GM12878 (cell line): ENCODE measurements at regions not wholly inside any gene's neighbourhood (a gene's known extent, or its start where the extent isn't known, plus 50 kb on each side); places are given as distances from the start of the nearest gene placed in this dataset.

Source experiments
- ATAC-seq: fragments of 200-7000 bp; cut with Tn5 transposase; 3 replicates; pipeline ENCODE4 v1.9.1; 2020; ENCODE audit warnings: mild to moderate bottlenecking, moderate library complexity
- BruUV-seq: library from RNA; stranded (reverse); fragments of 400-500 nt; replicated peaks from 2 replicates; lab custom pipeline; 2021; lab: Mats Ljungman, UMichigan
- CTCF ChIA-PET: fragments of 300-600 bp; sonication (Branson Sonifier 250); formaldehyde crosslinking; extraction: SDS; loops from one replicate; lab custom pipeline; 2021; ENCODE audit warnings: inconsistent platforms; lab: Yijun Ruan, JAX
- POLR2A ChIA-PET: fragments of 350-600 bp; formaldehyde crosslinking; extraction: SDS; loops from one replicate; lab custom pipeline; 2021; ENCODE audit warnings: inconsistent platforms; lab: Charles Lee
- RAD21 ChIA-PET: fragments of 300-600 bp; sonication (Branson Sonifier 250); formaldehyde crosslinking; loops from one replicate; lab custom pipeline; 2023; ENCODE audit warnings: antibody characterized with exemption; ENCODE audit not compliant: unreplicated experiment; lab: Charles Lee
- SMC1A ChIA-PET: fragments of 300-600 bp; sonication (Branson Sonifier 250); formaldehyde crosslinking; loops from one replicate; lab custom pipeline; 2023; ENCODE audit not compliant: unreplicated experiment, uncharacterized antibody; lab: Charles Lee
- DNase-seq: peaks from one replicate; pipeline ENCODE4 v3.0.0-alpha.2; 2011; ENCODE audit warnings: low read depth, low spot score
- FAIRE-seq: peaks from 3 replicates; lab custom pipeline; 2011; peaks lifted over from hg19 to GRCh38; lab: Jason Lieb, UNC
- H2AFZ ChIP-seq: 2 replicates; pipeline ENCODE4 v1.6.0; 2011; ENCODE audit warnings: low read depth, low read length, control low read depth; ENCODE audit not compliant: control insufficient read depth
- H3K27ac ChIP-seq: 2 replicates; pipeline ENCODE4 v1.5.1; 2011; ENCODE audit warnings: control low read depth; ENCODE audit not compliant: control insufficient read depth, insufficient read depth
- H3K27me3 ChIP-seq, 2 experiments: replicated peaks in 1 of 2; 2 replicates each; pipeline versions ENCODE4 v1.6.0 to v1.6.1; 2011; ENCODE audit warnings: low read length in 1 of 2; ENCODE audit not compliant: control insufficient read depth in 2 of 2, insufficient read depth in 2 of 2
- H3K36me3 ChIP-seq, 2 experiments: 2 replicates each; pipeline ENCODE4 v1.5.1; 2011; ENCODE audit warnings: low read length in 1 of 2; ENCODE audit not compliant: control insufficient read depth in 2 of 2, insufficient read depth in 2 of 2
- H3K4me1 ChIP-seq: 2 replicates; pipeline ENCODE4 v1.6.1; 2011; ENCODE audit warnings: mild to moderate bottlenecking, low read length, moderate library complexity, mixed read lengths; ENCODE audit not compliant: control insufficient read depth, insufficient read depth
- H3K4me2 ChIP-seq: 2 replicates; pipeline ENCODE4 v1.6.0; 2011; ENCODE audit warnings: control low read depth; ENCODE audit not compliant: control insufficient read depth, insufficient read depth
- H3K4me3 ChIP-seq: fragments of 200-600 bp; sonication (generic); 2 replicates; pipeline ENCODE4 v1.5.1; 2016
- H3K79me2 ChIP-seq: 2 replicates; pipeline ENCODE4 v1.6.0; 2011; ENCODE audit warnings: low read length; ENCODE audit not compliant: control insufficient read depth, insufficient read depth
- H3K9ac ChIP-seq: 2 replicates; pipeline ENCODE4 v1.8.0; 2011; ENCODE audit warnings: low read length, control low read depth, mixed read lengths; ENCODE audit not compliant: control insufficient read depth, insufficient read depth
- H3K9me3 ChIP-seq: replicated peaks from 3 replicates; pipeline ENCODE4 v1.5.1; 2011; ENCODE audit warnings: mild to moderate bottlenecking, low read length; ENCODE audit not compliant: control insufficient read depth, insufficient read depth
- H4K20me1 ChIP-seq: 2 replicates; pipeline ENCODE4 v1.6.0; 2011; ENCODE audit not compliant: control insufficient read depth, insufficient read depth
- ASH2L ChIP-seq: fragments of 300-600, 200-600 bp; sonication (generic); IDR thresholded peaks from 2 replicates; pipeline ENCODE4 v1.6.1; 2017; ENCODE audit warnings: low read depth, mild to moderate bottlenecking, borderline replicate concordance
- CREM ChIP-seq: IDR thresholded peaks from 2 replicates; pipeline ENCODE4 v1.6.1; 2014; ENCODE audit warnings: antibody characterized with exemption, low read depth
- FOS ChIP-seq: IDR thresholded peaks from 3 replicates; pipeline ENCODE4 v1.6.1; 2011; ENCODE audit warnings: borderline replicate concordance; ENCODE audit not compliant: insufficient read length; ENCODE audit errors: extremely low read depth
- KDM1A ChIP-seq: fragments of 200-600 bp; sonication (generic); IDR thresholded peaks from 2 replicates; pipeline ENCODE4 v1.6.1; 2016; ENCODE audit warnings: borderline replicate concordance
- MYB ChIP-seq: fragments of 150-350 bp; IDR thresholded peaks from 2 replicates; pipeline ENCODE4 v1.6.1; 2014; ENCODE audit warnings: mild to moderate bottlenecking, low read depth, low read length, borderline replicate concordance
- NFIC ChIP-seq: IDR thresholded peaks from 2 replicates; pipeline ENCODE4 v1.6.1; 2012; ENCODE audit warnings: low read depth, mild to moderate bottlenecking, inconsistent platforms, low read length, moderate library complexity
- NR2C2 ChIP-seq: IDR thresholded peaks from 2 replicates; pipeline ENCODE4 v1.6.1; 2011; ENCODE audit warnings: borderline replicate concordance, low read depth; ENCODE audit not compliant: control insufficient read depth, insufficient read length
- SIN3A ChIP-seq: IDR thresholded peaks from 2 replicates; pipeline ENCODE4 v1.6.1; 2012; ENCODE audit warnings: low read depth, low read length, improper control_type of control experiment
- SMC3 ChIP-seq: IDR thresholded peaks from 2 replicates; pipeline ENCODE4 v1.6.1; 2011; ENCODE audit warnings: low read length, improper control_type of control experiment, borderline replicate concordance
- SREBF2 ChIP-seq: IDR thresholded peaks from 2 replicates; pipeline ENCODE4 v1.6.1; 2012; ENCODE audit warnings: mild to moderate bottlenecking, low read length
- TBL1XR1 ChIP-seq: IDR thresholded peaks from 2 replicates; pipeline ENCODE4 v1.6.1; 2012; ENCODE audit warnings: low read depth, low read length, improper control_type of control experiment
- TCF3 ChIP-seq: IDR thresholded peaks from 2 replicates; pipeline ENCODE4 v1.6.1; 2012; ENCODE audit warnings: low read depth, mild to moderate bottlenecking, low read length, borderline replicate concordance; ENCODE audit not compliant: insufficient read depth
- ZSCAN29 ChIP-seq: fragments of 450-650 bp; IDR thresholded peaks from 2 replicates; pipeline ENCODE4 v1.6.1; 2017; ENCODE audit warnings: mild to moderate bottlenecking, moderate library complexity
- WGBS: methylation state at CpG from one replicate; pipeline ENCODE4 v1.1.6; 2016; ENCODE audit warnings: low lambda C conversion rate; ENCODE audit not compliant: insufficient replicate concordance, insufficient coverage; ENCODE audit errors: missing lambda C conversion rate; 5-methylcytosine and 5-hydroxymethylcytosine counted together
- in situ Hi-C: fragments of 300-500 bp; cut with MboI; formaldehyde crosslinking; loops from 9 replicates; pipeline ENCODE4 v1.14.3; 2018; ENCODE audit warnings: mixed read lengths
- intact Hi-C: fragments of 100-400 bp; cut with micrococcal nuclease; formaldehyde crosslinking; loops from one replicate; pipeline ENCODE4 v1.14.2; 2022; ENCODE audit not compliant: unreplicated experiment
- TF ChIP-seq, protein P1 (sequence below): fragments of 450-650 bp; IDR thresholded peaks from 2 replicates; pipeline ENCODE4 v1.6.1; 2016; ENCODE audit warnings: mild to moderate bottlenecking
- TF ChIP-seq, protein P2 (sequence below): fragments of 450-650 bp; IDR thresholded peaks from 2 replicates; pipeline ENCODE4 v1.6.1; 2017; ENCODE audit warnings: borderline replicate concordance
- TF ChIP-seq, protein P3 (sequence below): IDR thresholded peaks from 2 replicates; pipeline ENCODE4 v1.6.1; 2011; ENCODE audit warnings: borderline replicate concordance, low read depth, mild to moderate bottlenecking, moderate library complexity, mixed read lengths, low read length; ENCODE audit not compliant: insufficient read depth; ENCODE audit errors: extremely low read length

DNA sequence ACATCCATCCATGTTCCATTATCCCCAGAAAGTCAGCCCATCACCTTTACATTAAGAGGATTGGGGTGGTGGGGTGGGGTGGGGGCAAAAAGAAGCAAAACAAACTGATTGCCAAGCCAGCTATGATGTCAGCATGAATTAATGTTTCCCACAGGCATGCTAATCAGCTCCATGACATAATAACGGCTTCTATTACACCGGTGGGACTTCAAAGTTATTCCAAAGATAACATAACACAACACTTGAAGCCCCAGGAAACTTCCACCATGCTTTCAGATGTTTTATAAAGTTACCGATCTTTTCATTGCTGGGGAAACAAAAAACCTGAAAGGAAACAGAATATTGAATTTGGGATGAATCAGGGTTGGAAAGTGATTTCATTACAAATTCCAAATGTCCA, 155.9 kb upstream of the IRX5 start (continued):
- no peak for TF ChIP-seq TCF3
- no peak for TF ChIP-seq SREBF2

DNA sequence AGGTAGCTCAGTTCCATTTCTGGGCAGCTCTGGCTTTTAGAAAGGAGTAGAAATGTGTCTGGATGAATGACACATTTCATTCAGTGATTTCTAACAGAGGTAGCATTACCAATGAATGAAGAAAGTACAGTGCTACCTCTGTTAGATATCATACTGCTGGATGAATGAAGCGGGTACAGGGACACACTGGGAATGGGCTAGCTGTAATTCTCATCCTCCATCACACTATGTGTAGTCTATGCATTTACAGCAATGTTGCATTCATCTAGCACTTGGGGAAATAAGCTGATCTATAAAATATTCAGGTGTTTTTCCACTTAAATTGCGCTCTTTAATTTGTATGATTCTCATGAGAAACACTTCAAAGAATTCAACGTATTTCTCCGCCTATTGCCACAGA, 158.3 kb upstream of the IRX5 start:
- H3K4me2 ChIP-seq: no peak overlapping the region
- no peaks in the 10 kb centered on the region for H3K36me3 ChIP-seq
- no peaks in the 10 kb centered on the region for H3K79me2 ChIP-seq
- SMC1A ChIA-PET: no interaction called here
- in situ Hi-C loops: no loop called here
- BruUV-seq: no TSS peak
- H3K4me1 ChIP-seq: no peaks in the 10 kb centered on the region
- no peaks in the 10 kb centered on the region for H3K9me3 ChIP-seq
- no peak overlapping the region for H2AFZ ChIP-seq
- RAD21 ChIA-PET: no interaction called here
- no peak for DNase-seq
- no peak overlapping the region for H3K27ac ChIP-seq
- no peak overlapping the region for H3K9ac ChIP-seq
- no peak for TF ChIP-seq MYB
- no peak for TF ChIP-seq NR2C2
- TF ChIP-seq ZSCAN29: no peak
- TF ChIP-seq TBL1XR1: no peak
- TF ChIP-seq KDM1A: no peak
- TF ChIP-seq SMC3: no peak
- TF ChIP-seq, protein P1, sequence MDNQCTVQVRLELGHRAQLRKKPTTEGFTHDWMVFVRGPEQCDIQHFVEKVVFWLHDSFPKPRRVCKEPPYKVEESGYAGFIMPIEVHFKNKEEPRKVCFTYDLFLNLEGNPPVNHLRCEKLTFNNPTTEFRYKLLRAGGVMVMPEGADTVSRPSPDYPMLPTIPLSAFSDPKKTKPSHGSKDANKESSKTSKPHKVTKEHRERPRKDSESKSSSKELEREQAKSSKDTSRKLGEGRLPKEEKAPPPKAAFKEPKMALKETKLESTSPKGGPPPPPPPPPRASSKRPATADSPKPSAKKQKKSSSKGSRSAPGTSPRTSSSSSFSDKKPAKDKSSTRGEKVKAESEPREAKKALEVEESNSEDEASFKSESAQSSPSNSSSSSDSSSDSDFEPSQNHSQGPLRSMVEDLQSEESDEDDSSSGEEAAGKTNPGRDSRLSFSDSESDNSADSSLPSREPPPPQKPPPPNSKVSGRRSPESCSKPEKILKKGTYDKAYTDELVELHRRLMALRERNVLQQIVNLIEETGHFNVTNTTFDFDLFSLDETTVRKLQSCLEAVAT: no peak
- no peak for TF ChIP-seq TCF3
- TF ChIP-seq CREM: no peak
- TF ChIP-seq ASH2L: no peak
- TF ChIP-seq, protein P2, sequence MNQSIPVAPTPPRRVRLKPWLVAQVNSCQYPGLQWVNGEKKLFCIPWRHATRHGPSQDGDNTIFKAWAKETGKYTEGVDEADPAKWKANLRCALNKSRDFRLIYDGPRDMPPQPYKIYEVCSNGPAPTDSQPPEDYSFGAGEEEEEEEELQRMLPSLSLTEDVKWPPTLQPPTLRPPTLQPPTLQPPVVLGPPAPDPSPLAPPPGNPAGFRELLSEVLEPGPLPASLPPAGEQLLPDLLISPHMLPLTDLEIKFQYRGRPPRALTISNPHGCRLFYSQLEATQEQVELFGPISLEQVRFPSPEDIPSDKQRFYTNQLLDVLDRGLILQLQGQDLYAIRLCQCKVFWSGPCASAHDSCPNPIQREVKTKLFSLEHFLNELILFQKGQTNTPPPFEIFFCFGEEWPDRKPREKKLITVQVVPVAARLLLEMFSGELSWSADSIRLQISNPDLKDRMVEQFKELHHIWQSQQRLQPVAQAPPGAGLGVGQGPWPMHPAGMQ: no peak
- TF ChIP-seq, protein P3, sequence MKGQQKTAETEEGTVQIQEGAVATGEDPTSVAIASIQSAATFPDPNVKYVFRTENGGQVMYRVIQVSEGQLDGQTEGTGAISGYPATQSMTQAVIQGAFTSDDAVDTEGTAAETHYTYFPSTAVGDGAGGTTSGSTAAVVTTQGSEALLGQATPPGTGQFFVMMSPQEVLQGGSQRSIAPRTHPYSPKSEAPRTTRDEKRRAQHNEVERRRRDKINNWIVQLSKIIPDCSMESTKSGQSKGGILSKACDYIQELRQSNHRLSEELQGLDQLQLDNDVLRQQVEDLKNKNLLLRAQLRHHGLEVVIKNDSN: no peak
- TF ChIP-seq NFIC: no peak
- no peak for TF ChIP-seq SIN3A
- TF ChIP-seq FOS: no peak
- TF ChIP-seq, all 136 proteins: peak for 0
- intact Hi-C loops: no loop called here
- 15% methylated on average over 4 of the region's 4 CpGs for WGBS
- POLR2A ChIA-PET: no interaction called here
- CTCF ChIA-PET: no interaction called here
- no peak overlapping the region for H3K4me3 ChIP-seq
- no peak for ATAC-seq
- no peaks in the 10 kb centered on the region for H3K27me3 ChIP-seq
- no peaks in the 10 kb centered on the region for H4K20me1 ChIP-seq
- no peak for FAIRE-seq
